Activated T-cell treated with anti-CD3 and anti-CD28 coated beads, Interleukin-2, amount 50 U/mL, for 48 hours (primary cell): ENCODE measurements at regions not wholly inside any gene's neighbourhood (a gene's known extent, or its start where the extent isn't known, plus 50 kb on each side); places are given as distances from the start of the nearest gene placed in this dataset.
"Not testable (repeated sequence)": the region's sequence is repeated elsewhere in the genome, so short reads cannot be mapped to it uniquely, and the experiment has no call there.

ENCODE experiments used
- DNase-seq, 2 experiments: peaks; one replicate each; pipeline ENCODE4 v3.0.0-alpha.2; 2020

DNA sequence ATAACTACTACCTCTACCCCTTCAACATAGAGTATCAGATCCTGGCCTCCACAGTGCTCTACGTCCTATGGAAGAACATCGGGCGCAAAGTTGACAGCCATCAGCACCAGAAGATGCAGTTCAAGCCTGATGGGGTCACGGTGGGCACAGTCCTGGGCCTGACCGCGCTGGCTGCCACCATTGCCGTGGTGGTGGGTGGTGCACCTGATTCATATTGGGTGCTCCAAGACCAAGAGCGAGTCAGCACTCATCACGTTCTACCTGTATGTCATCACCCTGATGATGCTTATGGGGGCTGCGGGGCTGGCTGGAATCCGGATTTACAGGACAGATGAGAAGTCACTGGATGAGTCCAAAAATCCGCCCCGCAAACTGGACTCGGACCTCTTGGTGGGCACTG, 846.4 kb downstream of the RPIA start:
- not testable (repeated sequence) for DNase-seq

GRCh38 chr2:89544110-89544509, 852.6 kb downstream of the RPIA start:
- DNase-seq: not testable (repeated sequence)

DNA sequence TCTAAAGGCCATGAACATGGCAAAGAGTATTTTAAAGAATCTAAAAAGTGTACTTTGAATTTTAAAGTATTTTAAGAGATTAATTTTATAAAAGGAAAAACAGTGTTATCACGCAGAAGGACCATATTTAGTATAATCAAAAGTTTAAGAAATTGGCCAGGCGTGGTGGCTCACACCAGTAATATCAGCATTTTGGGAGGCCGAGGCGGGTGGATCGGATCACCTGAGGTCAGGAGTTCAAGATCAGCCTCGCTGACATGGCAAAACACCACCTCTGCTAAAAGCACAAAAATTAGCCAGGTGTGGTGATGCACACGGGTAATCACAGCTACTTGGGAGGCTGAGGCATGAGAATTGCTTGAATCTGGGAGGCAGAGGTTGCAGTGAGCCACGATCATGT, 887.7 kb downstream of the RPIA start:
- not testable (repeated sequence) for DNase-seq

DNA sequence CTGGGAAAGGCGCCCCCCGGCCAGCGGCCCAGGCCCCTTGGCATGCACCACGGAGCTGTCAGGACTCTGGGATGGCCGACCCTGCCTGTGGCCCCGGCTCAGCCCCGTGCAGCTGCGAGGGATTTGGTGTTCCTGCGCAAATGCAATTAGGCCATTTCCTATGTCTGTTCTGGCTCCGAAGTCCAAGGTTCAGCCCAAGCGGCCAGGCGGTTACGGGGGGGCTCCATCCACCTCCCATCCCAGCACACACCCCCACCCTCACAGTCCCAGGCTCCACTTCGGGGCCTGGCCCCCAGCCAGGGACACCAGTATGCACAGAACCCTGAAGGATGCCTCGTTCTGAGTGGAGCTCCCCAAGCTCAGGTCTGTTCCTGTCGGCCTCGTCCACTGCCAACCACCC, 891.3 kb downstream of the RPIA start:
- not testable (repeated sequence) for DNase-seq

- DNase-seq: not testable (repeated sequence)
Measured at GRCh38 chr2:89584046-89584445, 892.6 kb downstream of the RPIA start.

- not testable (repeated sequence) for DNase-seq
Measured at GRCh38 chr2:89584868-89585557, 893.5 kb downstream of the RPIA start.

DNA sequence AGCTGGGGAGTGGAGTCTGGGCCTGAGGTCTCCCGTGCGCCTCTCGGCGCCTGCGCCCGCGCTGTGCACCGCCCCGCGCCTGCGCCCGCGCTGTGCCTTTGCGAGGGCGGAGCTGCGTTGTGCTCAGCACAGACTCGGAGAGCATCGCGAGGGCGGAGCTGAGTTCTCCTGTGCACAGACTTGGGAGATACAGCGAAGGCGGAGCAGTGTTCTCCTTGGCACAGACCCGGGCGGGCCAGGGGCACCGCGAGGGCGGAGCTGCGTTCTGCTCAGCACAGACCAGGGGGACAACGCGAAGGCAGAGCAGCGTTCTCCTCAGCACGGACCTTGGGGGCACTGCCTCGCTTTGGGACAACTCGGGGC, 894.1 kb downstream of the RPIA start:
- DNase-seq: peak; percentile 16 to 18

GRCh38 chr2:89599843-89600242, 908.4 kb downstream of the RPIA start:
- not testable (repeated sequence) for DNase-seq

- not testable (repeated sequence) for DNase-seq
Measured at GRCh38 chr2:89606514-89606913, 915.0 kb downstream of the RPIA start.

DNA sequence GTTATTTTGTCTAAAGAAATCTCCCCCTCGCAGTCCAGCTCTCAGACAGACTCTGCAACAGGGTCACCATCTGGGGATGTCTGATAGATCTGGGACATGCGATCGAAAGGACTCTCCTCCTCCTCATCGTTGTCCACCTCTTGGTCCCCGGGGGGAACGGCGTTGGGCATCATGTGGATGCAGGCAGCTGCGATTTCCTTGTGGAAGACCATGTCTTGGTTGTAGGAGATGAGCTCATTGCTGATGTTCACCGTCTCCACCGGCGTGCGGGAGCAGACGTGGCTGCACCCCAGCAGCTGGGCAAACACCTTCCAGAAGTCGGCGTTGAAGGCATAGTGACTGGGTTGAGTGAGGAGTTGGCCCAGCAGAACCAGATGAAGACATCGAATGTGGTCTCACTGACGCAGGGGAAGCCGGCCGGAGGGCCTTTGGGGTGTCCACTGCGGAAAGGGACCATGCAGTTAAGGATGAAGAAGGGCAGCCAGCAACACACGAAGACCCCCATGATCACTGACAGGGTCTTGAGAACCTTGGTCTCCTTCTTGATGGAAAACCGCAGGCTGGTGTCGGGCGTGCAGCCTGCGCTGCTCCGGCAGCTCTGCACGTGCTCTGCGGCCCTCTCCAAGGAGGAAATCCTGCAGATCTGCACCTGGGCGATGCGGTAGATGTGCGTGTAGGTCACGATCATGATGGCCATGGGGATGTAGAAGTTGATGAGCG, 918.9 kb downstream of the RPIA start:
- not testable (repeated sequence) for DNase-seq

DNA sequence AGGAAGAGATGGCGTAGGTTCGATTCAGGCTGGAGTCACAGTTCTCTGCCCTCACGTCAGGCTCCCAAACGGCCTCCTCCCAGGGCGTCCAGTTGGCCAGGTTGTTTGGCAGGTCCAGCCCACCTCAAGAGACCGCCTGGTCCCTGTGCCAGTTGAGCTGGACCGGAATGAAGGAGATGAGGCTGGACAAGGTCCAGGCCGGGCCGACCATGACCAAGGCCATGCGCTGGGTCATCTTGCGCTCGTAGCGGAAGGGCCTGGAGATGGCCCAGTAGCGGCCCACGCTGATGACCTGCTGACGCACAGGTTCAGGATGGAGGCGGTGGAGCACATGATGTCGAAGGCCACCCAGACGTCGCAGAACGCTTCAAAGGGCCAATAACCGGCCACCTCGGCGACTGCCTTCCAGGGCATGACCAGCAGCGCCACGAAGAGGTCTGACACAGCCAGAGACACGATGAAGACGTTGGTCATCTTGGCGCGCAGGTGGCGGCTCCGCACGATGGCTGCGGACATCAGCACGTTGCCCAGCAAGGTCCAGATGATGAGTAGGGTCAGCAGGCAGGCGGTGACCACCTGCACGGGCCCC, 919.5 kb downstream of the RPIA start:
- not testable (repeated sequence) for DNase-seq

GRCh38 chr2:89611710-89612109, 920.2 kb downstream of the RPIA start:
- not testable (repeated sequence) for DNase-seq

DNA sequence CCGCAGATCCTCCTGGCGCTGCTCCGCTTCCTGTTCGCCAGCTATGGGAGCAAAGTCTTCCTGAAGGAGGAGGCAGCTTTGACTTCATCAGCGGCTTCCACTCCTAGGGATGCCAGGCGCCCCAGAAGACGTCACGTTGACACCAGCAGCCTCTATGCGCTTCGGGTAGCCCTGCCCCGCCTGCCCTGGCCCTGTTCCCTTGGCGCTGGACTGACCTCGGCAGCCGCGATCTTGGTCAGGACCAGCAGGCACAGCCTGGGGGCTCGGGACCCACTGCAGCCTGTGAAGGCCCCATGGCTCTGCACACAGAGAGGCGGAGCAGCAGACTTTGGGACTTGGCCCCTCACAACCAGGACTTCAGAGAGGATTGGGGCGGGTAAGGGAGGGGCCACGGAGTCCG, 957.8 kb downstream of the RPIA start:
- DNase-seq: not testable (repeated sequence)

GRCh38 chr2:89679254-89679653, 987.8 kb downstream of the RPIA start:
- not testable (repeated sequence) for DNase-seq
